ENCODE measurements at regions not wholly inside any gene's neighbourhood (a gene's known extent, or its start where the extent isn't known, plus 50 kb on each side); places are given as distances from the start of the nearest gene placed in this dataset.

DNA sequence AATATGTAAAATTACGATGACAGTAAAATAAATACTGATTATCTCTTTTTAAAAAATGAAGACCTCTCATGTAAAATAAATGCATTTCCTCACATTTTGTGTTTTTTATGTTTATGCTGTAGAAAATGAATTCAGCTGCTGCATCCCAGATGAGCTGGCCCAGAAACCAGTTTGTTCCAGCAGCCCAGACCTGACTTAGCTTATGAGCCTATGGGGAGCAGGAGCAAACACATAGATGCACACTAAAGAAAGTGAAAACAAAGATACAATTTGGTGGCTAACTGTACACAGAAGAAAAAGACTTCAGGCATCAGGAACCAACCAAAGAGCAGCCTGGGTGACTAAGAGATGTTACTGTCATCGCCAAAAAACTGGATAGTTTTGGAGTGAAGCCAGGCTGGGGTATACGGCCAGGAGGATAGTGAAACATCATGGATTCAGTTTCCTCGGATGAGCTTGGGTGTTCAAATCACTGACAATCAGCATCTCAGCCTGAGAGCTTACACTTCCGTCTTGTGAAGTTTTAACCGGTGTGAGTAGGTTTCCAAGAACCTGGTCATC is 113.9 kb upstream of the BACE2 start:
- TF ChIP-seq EZH2 (IDR thresholded peaks at IDR 0.05; ENCODE audit: borderline replicate concordance, low read length): no peak
- TF ChIP-seq, protein P1, sequence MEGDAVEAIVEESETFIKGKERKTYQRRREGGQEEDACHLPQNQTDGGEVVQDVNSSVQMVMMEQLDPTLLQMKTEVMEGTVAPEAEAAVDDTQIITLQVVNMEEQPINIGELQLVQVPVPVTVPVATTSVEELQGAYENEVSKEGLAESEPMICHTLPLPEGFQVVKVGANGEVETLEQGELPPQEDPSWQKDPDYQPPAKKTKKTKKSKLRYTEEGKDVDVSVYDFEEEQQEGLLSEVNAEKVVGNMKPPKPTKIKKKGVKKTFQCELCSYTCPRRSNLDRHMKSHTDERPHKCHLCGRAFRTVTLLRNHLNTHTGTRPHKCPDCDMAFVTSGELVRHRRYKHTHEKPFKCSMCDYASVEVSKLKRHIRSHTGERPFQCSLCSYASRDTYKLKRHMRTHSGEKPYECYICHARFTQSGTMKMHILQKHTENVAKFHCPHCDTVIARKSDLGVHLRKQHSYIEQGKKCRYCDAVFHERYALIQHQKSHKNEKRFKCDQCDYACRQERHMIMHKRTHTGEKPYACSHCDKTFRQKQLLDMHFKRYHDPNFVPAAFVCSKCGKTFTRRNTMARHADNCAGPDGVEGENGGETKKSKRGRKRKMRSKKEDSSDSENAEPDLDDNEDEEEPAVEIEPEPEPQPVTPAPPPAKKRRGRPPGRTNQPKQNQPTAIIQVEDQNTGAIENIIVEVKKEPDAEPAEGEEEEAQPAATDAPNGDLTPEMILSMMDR (IDR thresholded peaks at IDR 0.05; ENCODE audit: low read length): no peak
